Activated CD4-positive, alpha-beta T cell treated with anti-CD3 and anti-CD28 coated beads for 4 hours (primary cell): ENCODE measurements at regions not wholly inside any gene's neighbourhood (a gene's known extent, or its start where the extent isn't known, plus 50 kb on each side); places are given as distances from the start of the nearest gene placed in this dataset.

ENCODE experiments used
- DNase-seq, 2 donors: peaks; one replicate each; pipeline ENCODE4 v3.0.0-alpha.2; 2020

DNA sequence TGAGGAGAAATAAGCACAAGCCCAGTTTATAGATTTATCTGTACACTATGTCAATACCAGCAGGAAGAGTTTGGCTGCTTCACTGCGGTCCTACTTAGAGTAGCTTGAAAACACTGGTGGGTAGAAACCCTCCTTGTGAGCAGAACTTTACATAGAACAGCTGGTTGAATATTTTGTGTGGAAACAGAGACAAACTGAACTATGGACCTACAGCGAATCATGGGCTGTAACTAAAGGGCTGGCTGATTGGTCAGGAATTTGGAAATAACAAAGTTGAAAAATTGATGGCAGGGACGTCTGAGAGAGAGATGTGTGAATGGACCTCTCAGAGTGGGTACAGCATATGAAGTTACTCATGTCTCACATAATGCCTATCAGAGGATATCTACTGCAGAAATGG, 392.5 kb downstream of the MAN2A1 start:
- DNase-seq: no peak

DNA sequence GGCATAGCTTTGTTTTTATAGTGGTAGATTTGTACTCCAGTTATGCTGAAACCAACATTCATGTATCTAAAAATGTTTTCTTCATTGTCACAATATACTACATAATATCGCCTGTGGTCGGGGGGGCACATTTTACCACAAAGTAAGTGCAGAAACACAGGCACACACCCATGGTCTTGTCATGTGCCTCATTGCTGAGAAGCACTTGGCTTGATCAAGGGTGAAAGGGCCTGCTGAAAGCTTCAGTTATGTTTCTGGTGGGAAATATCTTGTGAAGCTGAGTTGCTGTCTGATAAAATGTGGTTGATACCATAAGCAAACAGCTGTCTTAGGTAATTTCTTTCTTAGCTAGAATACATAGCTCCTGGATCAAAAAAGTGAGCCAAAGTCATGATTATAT, 393.1 kb downstream of the MAN2A1 start:
- no peak for DNase-seq

DNA sequence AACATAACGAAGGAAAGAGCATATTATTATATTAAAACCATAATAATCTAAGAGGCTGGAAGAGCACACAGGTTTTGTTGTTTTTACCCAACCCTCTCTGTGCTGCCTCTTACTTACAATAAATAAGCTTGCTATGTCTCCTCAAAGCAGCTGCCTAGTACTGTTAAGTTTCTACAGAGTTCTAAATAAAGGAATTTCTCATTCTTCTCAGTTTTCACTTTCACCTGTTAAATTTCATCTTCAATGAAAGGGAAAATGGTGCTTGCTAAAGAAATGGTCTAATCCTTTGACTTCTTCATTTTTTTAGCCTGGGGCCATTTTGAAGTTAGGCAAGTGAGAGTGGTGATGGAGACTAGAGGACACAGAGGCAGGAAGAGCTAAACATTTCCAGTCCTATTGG, 396.1 kb downstream of the MAN2A1 start:
- DNase-seq: no peak

DNA sequence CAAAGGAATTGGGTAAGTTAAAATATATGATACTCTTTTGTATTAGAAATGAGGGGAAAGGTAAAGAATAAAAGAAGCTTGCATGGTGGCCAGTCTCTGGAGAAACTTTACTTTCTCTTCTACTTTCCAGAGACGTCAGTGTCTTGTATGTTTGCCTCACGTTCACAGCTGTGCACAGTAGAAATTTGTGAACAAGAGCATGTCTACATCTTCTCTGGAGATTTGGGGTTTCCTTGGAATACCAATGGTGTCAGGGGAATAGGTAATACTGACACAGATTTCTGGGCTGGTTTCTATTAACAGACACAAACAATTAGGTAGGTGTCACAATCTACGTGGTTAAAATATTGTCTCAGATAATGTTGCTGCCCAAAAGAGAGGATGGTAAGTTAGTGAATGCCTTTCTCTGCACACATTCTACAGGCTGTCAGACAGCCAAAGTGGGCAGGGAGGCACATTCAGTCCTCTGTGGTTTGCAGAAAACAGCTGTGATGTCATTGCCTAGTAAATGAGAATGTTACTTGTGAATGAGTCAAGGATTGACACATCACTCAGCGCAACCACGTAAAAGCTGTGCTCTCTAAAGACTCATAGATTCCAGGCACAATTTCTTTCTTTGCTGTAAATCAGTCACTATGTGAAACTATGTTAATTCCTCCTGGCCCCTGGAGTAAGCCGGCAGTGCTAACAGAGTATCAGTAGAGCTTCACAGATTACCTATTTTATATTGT, 397.1 kb downstream of the MAN2A1 start:
- peak; percentile 21 to 26 for DNase-seq

DNA sequence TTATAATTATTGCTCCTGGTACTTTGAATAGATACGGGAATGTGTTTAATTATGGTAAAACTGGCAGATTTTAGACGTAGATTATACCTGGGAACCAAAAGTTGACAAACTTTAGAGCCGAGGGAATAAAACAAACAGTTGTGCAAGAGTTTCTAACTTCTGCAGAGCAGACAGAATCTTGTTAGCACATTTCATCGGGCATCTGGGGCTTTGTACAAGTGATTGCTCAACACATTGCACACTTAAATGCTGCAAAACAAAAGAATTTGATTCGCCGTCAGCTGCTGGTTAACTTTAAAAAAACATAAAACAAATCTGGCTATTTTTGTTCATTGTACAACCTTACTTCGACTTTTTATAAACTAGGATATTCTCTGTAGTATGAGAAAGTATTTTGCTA, 398.1 kb downstream of the MAN2A1 start:
- no peak for DNase-seq

DNA sequence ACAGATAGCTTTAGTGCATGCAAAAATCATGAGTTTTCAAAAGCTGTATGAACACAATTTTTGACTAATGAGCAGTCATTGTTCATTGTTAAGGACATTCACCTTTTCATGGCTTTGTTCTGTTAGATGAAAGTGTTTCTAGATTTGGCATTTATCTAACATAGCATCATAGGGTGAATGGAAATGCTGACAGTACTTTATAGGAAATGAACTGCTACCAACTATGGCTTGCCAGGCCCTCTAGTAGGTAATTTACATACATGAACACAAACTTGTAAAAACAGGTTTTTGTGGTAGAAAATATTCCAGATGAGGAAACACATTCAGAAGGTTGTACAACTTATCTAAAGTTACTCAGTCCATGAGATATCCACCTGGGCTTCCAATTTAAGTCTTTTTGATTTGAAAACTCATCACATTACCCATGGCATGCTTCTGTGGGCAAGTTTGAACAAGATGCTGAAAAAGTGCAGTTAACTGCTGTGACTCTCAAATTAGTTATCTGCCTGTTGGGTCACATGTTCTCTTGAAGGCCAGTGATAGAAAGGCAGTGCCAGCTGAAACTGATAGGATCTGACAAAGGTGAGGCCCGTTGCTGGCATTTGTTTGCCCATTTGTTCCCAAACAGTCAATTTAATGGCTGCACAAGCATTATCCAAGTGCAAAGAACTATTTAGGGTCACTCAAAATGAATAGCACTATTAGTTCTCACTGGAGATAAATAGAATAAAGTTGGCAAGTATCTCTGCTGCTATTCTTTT, 399.1 kb downstream of the MAN2A1 start:
- no peak for DNase-seq

DNA sequence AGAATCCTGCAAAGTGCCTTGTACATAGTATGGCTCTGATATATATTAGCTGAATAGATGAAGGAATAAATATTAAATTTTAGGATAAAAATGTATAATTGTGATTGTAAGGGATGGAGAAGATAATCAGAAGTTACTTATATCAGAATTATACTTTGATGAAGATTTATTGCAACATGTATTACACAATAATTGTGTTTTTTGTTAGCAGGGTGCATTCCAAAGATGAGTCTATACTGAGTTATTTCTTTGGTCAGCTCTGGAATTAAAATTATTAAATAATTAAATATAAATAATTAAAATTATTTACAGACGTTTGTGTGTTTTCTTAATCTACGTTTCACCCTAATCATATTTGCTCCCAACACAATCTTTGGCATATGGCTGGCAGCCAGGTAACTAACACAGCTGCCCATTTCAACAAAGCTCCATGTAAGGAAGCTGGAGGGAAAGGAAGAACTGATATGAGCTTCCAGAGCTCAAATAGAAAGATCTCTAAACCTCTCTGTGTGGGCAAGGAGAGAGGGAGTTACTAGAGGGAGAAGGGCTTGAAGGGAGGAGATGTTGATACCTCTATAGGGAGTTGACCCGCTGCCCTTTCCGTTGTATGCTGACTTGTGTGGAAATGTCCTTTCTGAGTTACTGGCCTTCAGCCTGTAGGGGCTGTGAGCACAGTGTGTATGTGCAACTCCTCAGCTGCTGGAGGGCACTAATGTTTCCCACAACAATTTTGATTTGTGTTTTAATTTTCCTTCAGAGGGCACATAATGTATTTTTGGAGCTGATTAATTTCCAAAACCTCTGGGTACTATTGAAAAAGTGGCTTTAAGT, 403.4 kb downstream of the MAN2A1 start:
- no peak for DNase-seq

DNA sequence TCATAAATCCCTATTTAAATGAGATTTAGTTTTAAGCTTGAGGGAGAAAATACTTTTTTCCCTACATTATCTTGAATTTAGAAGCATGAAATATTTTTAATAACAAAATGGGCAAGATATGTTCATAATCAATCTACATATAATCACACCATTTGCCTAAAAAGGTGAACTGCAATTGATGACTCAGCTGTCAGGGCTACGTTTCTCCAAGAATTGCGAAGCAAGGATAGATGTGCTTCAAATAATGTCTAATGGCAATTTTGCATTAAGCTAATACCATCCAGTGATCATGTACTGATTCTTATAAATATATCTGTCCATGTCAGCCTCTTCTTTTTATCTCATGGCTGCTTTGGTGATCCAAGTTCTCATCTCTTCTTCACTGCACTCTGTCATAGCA, 404.4 kb downstream of the MAN2A1 start:
- DNase-seq: no peak

DNA sequence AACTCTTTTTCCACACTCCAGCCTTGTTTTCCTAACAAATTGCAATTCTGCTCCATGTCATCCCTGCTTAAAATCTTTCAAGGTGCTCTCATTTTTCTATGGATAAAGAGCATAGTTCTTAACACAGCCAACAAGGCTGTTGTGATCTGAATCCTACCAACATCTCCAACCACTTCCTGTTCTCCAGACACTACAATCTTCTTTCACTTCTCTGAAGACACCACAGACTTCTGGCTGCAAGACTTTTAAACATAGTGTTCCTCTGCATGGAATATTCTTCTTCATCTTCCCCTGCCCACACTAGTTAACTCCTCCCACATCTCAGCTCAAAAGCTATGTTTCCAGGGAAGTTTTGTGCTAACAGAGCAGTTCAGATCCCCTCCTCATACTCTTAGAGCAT, 404.8 kb downstream of the MAN2A1 start:
- DNase-seq: no peak

DNA sequence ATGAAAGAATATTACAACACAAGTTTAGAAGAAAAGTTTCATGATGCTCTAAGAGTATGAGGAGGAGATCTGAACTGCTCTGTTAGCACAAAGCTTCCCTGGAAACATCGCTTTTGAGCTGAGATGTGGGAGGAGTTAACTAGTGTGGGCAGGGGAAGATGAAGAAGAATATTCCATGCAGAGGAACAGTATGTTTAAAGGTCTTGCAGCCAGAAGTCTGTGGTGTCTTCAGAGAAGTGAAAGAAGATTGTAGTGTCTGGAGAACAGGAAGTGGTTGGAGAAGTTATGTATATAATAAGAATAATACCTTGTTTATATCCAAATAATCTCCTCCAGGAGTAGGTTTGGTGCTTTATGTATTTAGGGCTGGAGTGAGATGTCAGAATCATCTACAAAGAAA, 406.7 kb downstream of the MAN2A1 start:
- DNase-seq: no peak

DNA sequence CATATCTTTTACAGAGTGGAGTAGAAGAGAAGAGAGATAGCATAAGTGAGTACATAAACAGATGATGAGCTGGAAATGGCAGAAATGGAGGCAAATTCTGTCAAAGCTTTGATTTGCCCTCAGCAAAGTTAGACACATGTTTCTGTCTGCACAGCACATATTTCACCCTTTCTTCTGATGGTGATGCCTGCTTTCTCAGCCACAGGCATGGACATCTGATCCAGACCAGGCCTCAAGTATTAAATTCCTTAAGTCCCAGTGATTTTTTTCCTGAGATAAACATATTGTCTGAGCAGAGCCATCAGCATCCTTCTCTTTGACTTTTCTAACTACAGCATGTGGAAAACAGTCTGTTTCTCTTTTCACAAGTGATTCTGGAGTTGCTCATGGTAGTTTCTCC, 409.8 kb downstream of the MAN2A1 start:
- DNase-seq: no peak

DNA sequence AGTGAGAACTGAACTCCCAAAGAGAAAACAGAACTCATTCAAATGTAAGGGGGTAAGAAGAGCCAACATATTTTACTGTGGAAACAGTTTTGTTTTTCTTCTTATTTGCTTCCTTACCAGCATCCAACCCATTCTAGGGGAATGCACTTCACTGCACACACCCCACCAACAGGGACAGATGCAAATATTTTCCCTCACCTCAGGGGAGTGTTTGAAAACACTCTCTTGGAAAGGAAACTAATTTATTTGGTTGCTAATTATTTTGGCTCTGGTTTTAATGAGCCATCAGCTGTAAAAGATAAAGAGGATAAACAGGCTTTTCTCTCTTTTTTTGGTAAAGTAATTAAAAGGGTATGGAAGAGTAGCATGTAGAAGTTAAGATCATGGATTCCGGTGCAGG, 413.4 kb downstream of the MAN2A1 start:
- DNase-seq: no peak

DNA sequence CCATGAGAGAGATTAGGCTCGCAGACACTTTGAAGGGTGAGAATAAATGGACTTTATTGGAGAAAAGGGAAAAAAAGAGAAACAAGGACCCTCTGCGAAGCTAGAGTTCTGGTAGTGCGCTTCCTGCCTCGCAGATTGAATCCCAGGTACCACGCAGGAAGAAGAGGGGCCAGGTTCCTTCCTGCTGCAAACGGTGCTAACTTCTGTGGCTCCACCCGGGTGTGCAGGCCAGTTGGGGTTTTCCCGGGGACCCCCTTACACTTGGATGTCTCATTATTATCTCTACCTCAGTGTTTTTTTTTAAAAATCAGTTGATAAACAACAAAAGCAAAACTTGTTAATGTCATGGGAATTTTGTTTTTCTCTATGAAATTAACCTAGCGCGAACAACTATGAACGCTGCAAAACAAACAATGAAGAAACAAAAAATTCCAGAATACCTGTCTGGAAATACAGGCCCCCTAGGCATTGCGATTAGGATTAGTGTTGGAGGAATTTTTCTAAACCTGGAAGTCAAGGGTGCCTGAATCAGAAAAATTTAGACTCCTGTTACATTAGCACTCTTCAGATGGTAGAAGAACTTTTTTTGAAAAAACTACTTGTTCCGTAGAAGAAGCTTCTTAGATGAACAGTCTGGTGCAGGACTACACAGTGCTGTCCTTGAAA, 414.5 kb downstream of the MAN2A1 start:
- DNase-seq: no peak

DNA sequence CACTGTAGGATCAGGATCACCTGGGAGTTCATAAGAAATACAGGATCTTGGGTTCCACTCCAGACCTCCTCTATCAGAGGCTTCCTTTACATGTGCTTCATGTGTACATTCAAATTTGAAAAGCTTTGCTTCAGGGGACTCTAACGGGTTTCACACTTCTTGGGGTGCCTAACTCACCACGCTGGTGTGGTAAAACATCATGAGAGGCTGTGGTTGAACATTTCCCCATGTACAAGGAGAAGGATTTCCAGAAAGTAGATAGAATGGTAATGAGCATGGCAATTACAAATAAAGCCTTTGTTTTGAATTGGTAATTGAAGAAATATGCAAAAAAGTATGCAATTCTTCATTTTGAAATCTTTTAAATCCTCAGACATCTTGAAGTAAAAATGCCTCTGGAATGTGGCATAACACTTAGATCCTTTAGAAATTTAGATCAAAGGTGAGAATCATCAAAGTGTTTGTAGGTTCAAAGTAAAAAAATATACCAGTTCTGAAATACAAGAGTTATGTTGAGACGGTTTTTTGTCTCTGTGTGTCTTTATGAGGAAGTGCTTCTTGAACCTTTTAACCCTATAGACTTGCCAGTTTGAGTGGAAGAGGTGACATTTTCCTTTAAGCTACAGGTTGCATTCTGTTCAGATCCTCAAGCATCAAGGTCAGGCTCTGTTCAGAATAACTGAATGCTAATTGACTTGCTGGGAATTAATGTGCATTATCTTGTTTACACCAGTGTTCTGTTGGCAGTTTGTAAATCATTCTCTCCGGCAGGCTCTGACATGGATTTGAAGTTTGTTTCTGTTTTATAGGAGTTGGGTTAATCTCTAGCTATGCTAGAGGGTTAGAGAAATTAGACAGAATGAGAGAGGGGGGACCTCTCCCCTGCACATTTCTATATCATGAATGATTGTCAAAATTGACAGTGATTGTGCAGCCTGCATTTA, 415.3 kb downstream of the MAN2A1 start:
- DNase-seq: no peak

DNA sequence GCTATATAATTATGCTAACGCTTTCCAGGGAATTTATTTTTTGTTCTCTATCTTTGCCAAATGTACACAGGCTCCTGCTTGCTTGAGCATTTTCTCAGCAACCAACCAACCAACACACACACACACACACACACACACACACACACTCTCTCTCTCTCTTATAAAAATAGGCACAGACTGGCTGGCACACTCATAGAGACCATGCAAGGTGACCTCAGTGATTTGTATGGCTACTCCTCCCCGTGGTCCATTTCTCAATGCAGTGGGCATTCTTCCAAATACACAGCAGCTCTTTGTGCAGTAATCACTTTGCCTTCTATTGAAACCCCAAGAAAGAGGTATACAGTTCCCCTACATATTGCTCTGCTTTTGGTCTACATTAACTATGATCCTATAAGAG, 416.0 kb downstream of the MAN2A1 start:
- DNase-seq: no peak

DNA sequence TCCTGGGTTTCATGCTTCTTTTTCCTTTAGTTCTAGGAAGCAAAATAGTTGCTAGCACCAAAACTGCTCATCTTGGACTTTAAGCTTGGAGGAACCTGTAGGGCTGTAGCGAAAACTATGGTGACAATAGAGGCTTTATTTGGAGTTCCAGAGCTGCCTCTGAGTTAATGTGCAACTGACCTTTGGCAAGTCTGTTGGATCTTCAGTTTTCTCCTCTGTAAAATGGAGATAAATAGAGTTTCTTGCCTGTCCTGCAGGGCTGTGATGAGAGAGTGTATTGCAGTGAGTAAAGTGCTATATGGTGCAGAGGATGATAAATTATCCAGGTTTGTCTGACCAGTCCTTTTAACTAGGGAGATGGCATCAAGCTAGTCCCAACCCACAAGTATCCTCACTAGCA, 417.0 kb downstream of the MAN2A1 start:
- no peak for DNase-seq

DNA sequence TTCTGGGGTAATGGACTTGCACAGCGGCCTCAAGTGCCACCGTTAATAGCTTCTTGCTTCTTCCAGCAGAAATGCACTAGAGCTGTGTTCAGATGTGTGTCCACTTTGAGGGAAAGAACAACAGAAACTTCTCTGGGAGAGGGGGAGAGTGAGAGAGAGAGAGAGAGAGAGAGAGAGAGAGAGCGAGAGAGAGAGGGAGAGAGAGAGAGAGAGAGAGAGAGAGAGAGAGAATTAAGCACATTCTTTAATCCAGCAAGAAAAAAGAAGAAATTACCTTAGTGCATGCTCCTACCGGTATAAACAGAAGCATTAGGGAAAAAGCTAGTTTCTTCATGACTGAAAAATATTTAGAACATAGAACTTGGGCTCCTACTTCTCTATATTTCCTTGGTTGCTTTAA, 418.8 kb downstream of the MAN2A1 start:
- DNase-seq: no peak

DNA sequence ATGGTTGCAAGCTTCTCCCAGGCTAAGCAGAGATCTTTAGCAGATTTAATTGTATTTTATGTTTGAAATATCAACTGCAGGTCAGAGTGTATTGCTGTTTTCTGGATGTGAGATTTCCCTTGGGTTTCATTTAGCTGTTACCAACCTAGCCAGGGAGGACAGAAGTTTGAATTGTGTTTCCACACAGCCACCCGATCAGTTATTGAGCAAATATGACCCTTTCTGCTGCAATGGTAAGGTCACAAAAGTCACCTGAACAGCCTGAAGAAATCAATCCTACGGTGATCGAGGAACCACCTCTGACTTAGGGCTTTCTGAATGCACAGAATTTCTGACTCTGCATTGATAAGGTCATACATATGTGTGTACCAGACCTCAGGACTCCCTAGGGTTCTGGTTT, 419.9 kb downstream of the MAN2A1 start:
- DNase-seq: no peak

DNA sequence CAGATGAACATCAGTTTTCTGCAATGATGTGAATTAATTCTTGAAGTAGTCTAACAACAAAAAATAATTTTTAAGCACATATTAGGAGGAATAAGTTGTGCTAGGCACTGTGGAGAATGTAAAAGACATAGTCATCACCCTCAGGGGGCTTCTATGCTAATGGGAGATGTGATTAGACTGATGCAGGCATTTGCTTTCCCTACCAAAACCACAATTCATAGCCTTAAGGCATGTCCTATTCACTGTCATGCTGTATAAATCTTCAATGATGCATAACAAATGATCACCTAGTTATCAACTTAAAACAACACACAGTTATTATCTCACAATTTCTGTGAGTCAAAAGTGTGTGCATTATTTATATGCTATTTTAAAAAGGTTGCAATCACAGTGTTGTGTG, 422.6 kb downstream of the MAN2A1 start:
- DNase-seq: no peak

DNA sequence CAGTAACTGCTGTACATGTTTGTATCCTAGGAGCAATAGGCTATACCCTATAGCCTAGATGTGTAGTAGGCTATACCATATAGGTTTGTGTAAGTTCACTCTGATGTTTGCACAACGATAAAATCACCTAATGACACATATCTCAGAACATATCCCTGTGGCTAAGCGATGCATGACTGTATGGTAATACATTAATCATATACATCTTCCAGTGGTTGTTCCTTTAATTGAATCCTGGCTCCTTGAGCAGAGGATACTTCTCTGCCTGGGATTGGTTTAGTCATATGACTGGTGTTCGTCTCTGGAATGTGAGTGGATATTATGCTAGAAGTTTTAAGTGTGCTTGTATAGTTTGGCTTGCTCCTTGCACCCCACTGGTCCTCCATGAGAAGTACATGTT, 425.8 kb downstream of the MAN2A1 start:
- DNase-seq: no peak

DNA sequence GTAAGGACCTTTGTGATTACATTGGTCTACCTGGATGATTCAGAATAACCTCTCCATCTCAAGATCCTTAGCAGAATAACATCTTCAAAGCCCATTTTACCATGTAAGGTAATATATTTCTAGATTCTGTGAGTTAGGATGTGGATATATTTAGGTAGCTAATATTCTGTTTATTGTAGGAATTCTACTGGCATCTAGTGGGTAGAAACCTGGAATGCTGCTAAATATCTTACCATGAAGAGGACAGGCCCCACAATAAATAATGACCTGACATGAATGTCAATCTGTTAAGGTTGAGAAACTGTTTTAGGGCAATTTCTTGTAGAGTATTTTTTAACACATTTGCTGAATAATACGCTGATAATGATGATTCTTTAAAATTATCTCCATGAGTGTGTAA, 426.8 kb downstream of the MAN2A1 start:
- DNase-seq: no peak
